ENCODE measurements at regions not wholly inside any gene's neighbourhood (a gene's known extent, or its start where the extent isn't known, plus 50 kb on each side); places are given as distances from the start of the nearest gene placed in this dataset.

GRCh38 chr12:63415357-63415756 is 252.9 kb downstream of the DPY19L2 start:
- TF ChIP-seq CTCF (IDR thresholded peaks at IDR 0.05; ENCODE audit: poor library complexity, severe bottlenecking) = no peak
- no peak for TF ChIP-seq MXI1 (conservative IDR thresholded peaks at IDR 0.05; ENCODE audit: poor library complexity, severe bottlenecking)
- TF ChIP-seq POLR2AphosphoS5 (IDR thresholded peaks at IDR 0.05) = no peak
- no peak for TF ChIP-seq EP300 (conservative IDR thresholded peaks at IDR 0.05; ENCODE audit: poor library complexity, severe bottlenecking)
- no peak for TF ChIP-seq SMC3 (conservative IDR thresholded peaks at IDR 0.05; ENCODE audit: poor library complexity)
- no peak for TF ChIP-seq EZH2 (IDR thresholded peaks at IDR 0.05; ENCODE audit: borderline replicate concordance, insufficient read depth, low read length, poor library complexity, severe bottlenecking)
- TF ChIP-seq RAD21 (conservative IDR thresholded peaks at IDR 0.05) = no peak
- TF ChIP-seq TAF1 (IDR thresholded peaks at IDR 0.05; ENCODE audit: low read depth) = no peak
- TF ChIP-seq REST (IDR thresholded peaks at IDR 0.05; ENCODE audit: borderline replicate concordance) = no peak

GRCh38 chr12:63410197-63410596 is 258.1 kb downstream of the DPY19L2 start:
- Histone ChIP-seq H3K79me2 (replicated peaks; ENCODE audit: insufficient read depth, low read length) (no peaks in the 10 kb centered on the region), H3K27me3 (ENCODE audit: insufficient read depth, low read depth, low read length) (no peaks in the 10 kb centered on the region), H3K4me2 (ENCODE audit: low read length) (no peak overlapping the region), H3K27ac (ENCODE audit: low read length) (no peak overlapping the region), H3K4me3 (ENCODE audit: low read length) (no peak overlapping the region), H3F3A (ENCODE audit: insufficient read depth, low read length, poor library complexity, severe bottlenecking) (no peaks in the 10 kb centered on the region), H3K36me3 (ENCODE audit: insufficient read depth, low read length) (no peaks in the 10 kb centered on the region), H3K9ac (ENCODE audit: low read length) (no peak overlapping the region), H2AFZ (ENCODE audit: low read depth, low read length) (no peak overlapping the region), H4K20me1 (ENCODE audit: insufficient read depth) (no peaks in the 10 kb centered on the region), H3K9me3 (ENCODE audit: low read length) (no peaks in the 10 kb centered on the region), H3K9me2 (ENCODE audit: insufficient read depth, low read length) (no peaks in the 10 kb centered on the region)
- TF ChIP-seq CTCF (IDR thresholded peaks at IDR 0.05; ENCODE audit: poor library complexity, severe bottlenecking) (no peak), EP300 (conservative IDR thresholded peaks at IDR 0.05; ENCODE audit: poor library complexity, severe bottlenecking) (no peak), TAF1 (IDR thresholded peaks at IDR 0.05; ENCODE audit: low read depth) (no peak), MXI1 (conservative IDR thresholded peaks at IDR 0.05; ENCODE audit: poor library complexity, severe bottlenecking) (no peak), REST (IDR thresholded peaks at IDR 0.05; ENCODE audit: borderline replicate concordance) (no peak), POLR2AphosphoS5 (IDR thresholded peaks at IDR 0.05) (no peak), SMC3 (conservative IDR thresholded peaks at IDR 0.05; ENCODE audit: poor library complexity) (no peak), RAD21 (conservative IDR thresholded peaks at IDR 0.05) (no peak)

More at GRCh38 chr12:63415357-63415756, 252.9 kb downstream of the DPY19L2 start:
- H3K9ac ChIP-seq (ENCODE audit: low read length) = no peak overlapping the region
- H3K36me3 ChIP-seq (ENCODE audit: insufficient read depth, low read length) = no peaks in the 10 kb centered on the region
- H3F3A ChIP-seq (ENCODE audit: insufficient read depth, low read length, poor library complexity, severe bottlenecking) = no peaks in the 10 kb centered on the region
- no peak overlapping the region for H2AFZ ChIP-seq (ENCODE audit: low read depth, low read length)
- H3K9me3 ChIP-seq (ENCODE audit: low read length) = no peaks in the 10 kb centered on the region
- H3K9me2 ChIP-seq (ENCODE audit: insufficient read depth, low read length) = no peaks in the 10 kb centered on the region
- no peak overlapping the region for H3K4me3 ChIP-seq (ENCODE audit: low read length)
- H3K27ac ChIP-seq (ENCODE audit: low read length) = no peak overlapping the region
- H3K4me2 ChIP-seq (ENCODE audit: low read length) = no peak overlapping the region
- H4K20me1 ChIP-seq (ENCODE audit: insufficient read depth) = no peaks in the 10 kb centered on the region
- no peaks in the 10 kb centered on the region for H3K27me3 ChIP-seq (ENCODE audit: insufficient read depth, low read depth, low read length)
- no peaks in the 10 kb centered on the region for H3K79me2 ChIP-seq (replicated peaks; ENCODE audit: insufficient read depth, low read length)

Data from neural cell (in vitro differentiated cells).